HCT116 (cell line): ENCODE measurements at regions not wholly inside any gene's neighbourhood (a gene's known extent, or its start where the extent isn't known, plus 50 kb on each side); places are given as distances from the start of the nearest gene placed in this dataset.

Experiments used
- ATAC-seq: fragments of 200-7000 bp; cut with Tn5 transposase; 2 replicates; pipeline ENCODE4 v1.9.1; 2020; ENCODE audit warnings: mild to moderate bottlenecking, moderate library complexity
- BruUV-seq: library from RNA; stranded (reverse); fragments of 400-500 nt; replicated peaks from 2 replicates; lab custom pipeline; 2021; lab: Mats Ljungman, UMichigan
- CTCF ChIA-PET: fragments of 300-600 bp; sonication (Branson Sonifier 250); formaldehyde crosslinking; loops from one replicate; lab custom pipeline; 2021; ENCODE audit warnings: antibody characterized with exemption; lab: Charles Lee
- POLR2A ChIA-PET: fragments of 300-600, 350-600 bp; sonication (Branson Sonifier 250); formaldehyde crosslinking; loops from one replicate; lab custom pipeline; 2021; ENCODE audit warnings: antibody characterized with exemption; lab: Charles Lee
- RAD21 ChIA-PET, 2 experiments: fragments of 300-600 bp; sonication (Branson Sonifier 250); formaldehyde crosslinking; loops; one replicate each; lab custom pipeline; 2023; ENCODE audit warnings: low total read pairs in 2 of 2; ENCODE audit not compliant: uncharacterized antibody in 2 of 2, unreplicated experiment in 2 of 2, low non-redundant PET in 1 of 2; lab: Charles Lee
- DNase-seq: peaks from one replicate; pipeline ENCODE4 v3.0.0-alpha.2; 2010; ENCODE audit warnings: low read depth, low spot score
- H2AFZ ChIP-seq: fragments of 200-600 bp; shearing (Covaris generic), sonication (generic); 2 replicates; pipeline ENCODE4 v1.6.1; 2017; ENCODE audit warnings: low read depth, mixed run types, mixed read lengths, antibody characterized with exemption, low read length; ENCODE audit not compliant: poor library complexity, severe bottlenecking
- H3K27ac ChIP-seq: 2 replicates; pipeline ENCODE4 v1.5.1; 2012; ENCODE audit warnings: low read depth, low read length
- H3K27me3 ChIP-seq: fragments of 200-600 bp; sonication (generic); 2 replicates; pipeline ENCODE4 v1.6.1; 2016; ENCODE audit warnings: mixed run types, low read length, mixed read lengths; ENCODE audit not compliant: insufficient read depth
- H3K36me3 ChIP-seq, 2 experiments: fragments of 200-500 bp in 1 of 2; fragments of 200-600 bp in 1 of 2; sonication (Bioruptor generic) in 1 of 2; sonication (generic) in 1 of 2; 2 replicates each; pipeline versions ENCODE4 v1.5.1 to v1.6.1; 2014 to 2016; ENCODE audit warnings: low read length in 2 of 2, inconsistent platforms in 1 of 2, mixed read lengths in 1 of 2, mixed run types in 1 of 2; ENCODE audit not compliant: insufficient read depth in 2 of 2, control insufficient read depth in 1 of 2
- H3K4me1 ChIP-seq, 2 experiments: fragments of 200-600 bp in 1 of 2; sonication (generic) in 1 of 2; 2 replicates each; pipeline versions ENCODE4 v1.5.1 to v1.6.1; 2012 to 2017; ENCODE audit warnings: low read length in 2 of 2, inconsistent platforms in 1 of 2, mild to moderate bottlenecking in 1 of 2, mixed read lengths in 1 of 2, mixed run types in 1 of 2, moderate library complexity in 1 of 2; ENCODE audit not compliant: insufficient read depth in 2 of 2, control insufficient read depth in 1 of 2
- H3K4me2 ChIP-seq: fragments of 200-600 bp; sonication (generic); 2 replicates; pipeline ENCODE4 v1.6.1; 2017; ENCODE audit warnings: mixed run types, low read length, mixed read lengths
- H3K4me3 ChIP-seq, 2 experiments: fragments of 200-600 bp in 1 of 2; sonication (generic) in 1 of 2; replicated peaks in 1 of 2; 2 replicates each; pipeline ENCODE4 v1.5.1; 2011 to 2016; ENCODE audit warnings: low read length in 2 of 2, control low read depth in 1 of 2, low read depth in 1 of 2, mild to moderate bottlenecking in 1 of 2, mixed read lengths in 1 of 2, mixed run types in 1 of 2
- H3K79me2 ChIP-seq: fragments of 200-600 bp; sonication (generic); 2 replicates; pipeline ENCODE4 v1.6.1; 2017; ENCODE audit warnings: mild to moderate bottlenecking, mixed run types, low read length, moderate library complexity, mixed read lengths; ENCODE audit not compliant: insufficient read depth
- H3K9ac ChIP-seq: fragments of 200-600 bp; sonication (generic); 2 replicates; pipeline ENCODE4 v1.6.1; 2016; ENCODE audit warnings: low read length, mixed read lengths
- H3K9me2 ChIP-seq: fragments of 200-600 bp; sonication (generic), shearing (Covaris generic); 2 replicates; pipeline ENCODE4 v1.6.1; 2017; ENCODE audit warnings: mixed run types, mild to moderate bottlenecking, moderate library complexity; ENCODE audit not compliant: insufficient read depth
- H3K9me3 ChIP-seq, 2 experiments: fragments of 200-500 bp in 1 of 2; fragments of 200-600 bp in 1 of 2; sonication (Bioruptor generic) in 1 of 2; sonication (generic) in 1 of 2; 2 replicates each; pipeline ENCODE4 v1.6.1; 2014 to 2017; ENCODE audit warnings: low read length in 2 of 2, mixed read lengths in 2 of 2, inconsistent platforms in 1 of 2, low read depth in 1 of 2, mild to moderate bottlenecking in 1 of 2, mixed run types in 1 of 2, moderate library complexity in 1 of 2; ENCODE audit not compliant: control insufficient read depth in 1 of 2, insufficient read depth in 1 of 2
- H4K20me1 ChIP-seq: fragments of 200-600 bp; sonication (generic), shearing (Covaris generic); 2 replicates; pipeline ENCODE4 v1.6.1; 2017; ENCODE audit warnings: mixed run types, mild to moderate bottlenecking, moderate library complexity; ENCODE audit not compliant: insufficient read depth
- CBX3 ChIP-seq: IDR thresholded peaks from 2 replicates; pipeline ENCODE4 v1.6.1; 2012; ENCODE audit warnings: low read depth
- CEBPB ChIP-seq: IDR thresholded peaks from 2 replicates; pipeline ENCODE4 v1.6.1; 2012; ENCODE audit warnings: low read depth
- EGR1 ChIP-seq: IDR thresholded peaks from 2 replicates; pipeline ENCODE4 v1.6.1; 2012; ENCODE audit warnings: low read depth
- ELF1 ChIP-seq: IDR thresholded peaks from 2 replicates; pipeline ENCODE4 v1.6.1; 2012; ENCODE audit warnings: low read depth, borderline replicate concordance
- JUND ChIP-seq: IDR thresholded peaks from 2 replicates; pipeline ENCODE4 v1.6.1; 2012
- SRF ChIP-seq: IDR thresholded peaks from 2 replicates; pipeline ENCODE4 v1.6.1; 2012; ENCODE audit warnings: low read depth
- ZFX ChIP-seq: fragments of 450-650 bp; IDR thresholded peaks from 2 replicates; pipeline ENCODE4 v1.6.1; 2017
- intact Hi-C: fragments of 100-400 bp; cut with micrococcal nuclease; formaldehyde crosslinking; loops from 2 replicates; pipeline ENCODE4 v1.10.0; 2022
- TF ChIP-seq, protein P1 (sequence below): IDR thresholded peaks from 2 replicates; pipeline ENCODE4 v1.6.1; 2012
- TF ChIP-seq, protein P2 (sequence below): IDR thresholded peaks from 2 replicates; pipeline ENCODE4 v1.6.1; 2012; ENCODE audit warnings: low read depth
- TF ChIP-seq, protein P3 (sequence below): IDR thresholded peaks from 2 replicates; pipeline ENCODE4 v1.6.1; 2011; ENCODE audit warnings: mild to moderate bottlenecking, low read length, moderate library complexity; ENCODE audit not compliant: insufficient replicate concordance; ENCODE audit errors: extremely low read depth

GRCh38 chr13:50596156-50596555, 247.3 kb downstream of the DLEU7 start:
- no peak overlapping the region for H2AFZ ChIP-seq
- no peak for TF ChIP-seq CBX3
- no peak for TF ChIP-seq EGR1
- TF ChIP-seq ZFX: no peak
- TF ChIP-seq, protein P1, sequence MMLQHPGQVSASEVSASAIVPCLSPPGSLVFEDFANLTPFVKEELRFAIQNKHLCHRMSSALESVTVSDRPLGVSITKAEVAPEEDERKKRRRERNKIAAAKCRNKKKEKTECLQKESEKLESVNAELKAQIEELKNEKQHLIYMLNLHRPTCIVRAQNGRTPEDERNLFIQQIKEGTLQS: no peak
- no peak for TF ChIP-seq CEBPB
- TF ChIP-seq, all 23 proteins: peak for 0
- Histone ChIP-seq H3K4me2 (no peak overlapping the region), H3K9ac (no peak overlapping the region), H3K79me2 (no peaks in the 10 kb centered on the region), H3K27ac (no peak overlapping the region), H3K4me3 (no peak overlapping the region), H3K9me2 (no peaks in the 10 kb centered on the region), H3K27me3 (no peaks in the 10 kb centered on the region), H3K4me1 (0 out of 4 replicates have a peak, but pooled peaks cover 0 to 3% of the 10 kb centered on the region in 2 experiments), H3K36me3 (no peaks in the 10 kb centered on the region), H4K20me1 (no peaks in the 10 kb centered on the region), H3K9me3 (no peaks in the 10 kb centered on the region)
- DNase-seq: no peak
- ATAC-seq: no peak
- CTCF ChIA-PET: no interaction called here
- POLR2A ChIA-PET: no interaction called here
- no TSS peak for BruUV-seq
- intact Hi-C loops: no loop called here
- RAD21 ChIA-PET: no interaction called here

GRCh38 chr13:50596776-50597203, 246.7 kb downstream of the DLEU7 start:
- no peak overlapping the region for H3K4me2 ChIP-seq
- H3K9me2 ChIP-seq: no peaks in the 10 kb centered on the region
- intact Hi-C loops: no loop called here
- H2AFZ ChIP-seq: no peak overlapping the region
- ChIA-PET POLR2A (no interaction called here), CTCF (no interaction called here)
- H3K36me3 ChIP-seq: no peaks in the 10 kb centered on the region
- no peak overlapping the region for H3K27ac ChIP-seq
- no peaks in the 10 kb centered on the region for H4K20me1 ChIP-seq
- 0 out of 4 replicates have a peak, but pooled peaks cover 0 to 3% of the 10 kb centered on the region in 2 experiments for H3K4me1 ChIP-seq
- H3K27me3 ChIP-seq: no peaks in the 10 kb centered on the region
- no TSS peak for BruUV-seq
- no peak for DNase-seq
- no peak for TF ChIP-seq SRF
- TF ChIP-seq JUND: no peak
- no peak for TF ChIP-seq ZFX
- no peak for TF ChIP-seq CBX3
- TF ChIP-seq, protein P2, sequence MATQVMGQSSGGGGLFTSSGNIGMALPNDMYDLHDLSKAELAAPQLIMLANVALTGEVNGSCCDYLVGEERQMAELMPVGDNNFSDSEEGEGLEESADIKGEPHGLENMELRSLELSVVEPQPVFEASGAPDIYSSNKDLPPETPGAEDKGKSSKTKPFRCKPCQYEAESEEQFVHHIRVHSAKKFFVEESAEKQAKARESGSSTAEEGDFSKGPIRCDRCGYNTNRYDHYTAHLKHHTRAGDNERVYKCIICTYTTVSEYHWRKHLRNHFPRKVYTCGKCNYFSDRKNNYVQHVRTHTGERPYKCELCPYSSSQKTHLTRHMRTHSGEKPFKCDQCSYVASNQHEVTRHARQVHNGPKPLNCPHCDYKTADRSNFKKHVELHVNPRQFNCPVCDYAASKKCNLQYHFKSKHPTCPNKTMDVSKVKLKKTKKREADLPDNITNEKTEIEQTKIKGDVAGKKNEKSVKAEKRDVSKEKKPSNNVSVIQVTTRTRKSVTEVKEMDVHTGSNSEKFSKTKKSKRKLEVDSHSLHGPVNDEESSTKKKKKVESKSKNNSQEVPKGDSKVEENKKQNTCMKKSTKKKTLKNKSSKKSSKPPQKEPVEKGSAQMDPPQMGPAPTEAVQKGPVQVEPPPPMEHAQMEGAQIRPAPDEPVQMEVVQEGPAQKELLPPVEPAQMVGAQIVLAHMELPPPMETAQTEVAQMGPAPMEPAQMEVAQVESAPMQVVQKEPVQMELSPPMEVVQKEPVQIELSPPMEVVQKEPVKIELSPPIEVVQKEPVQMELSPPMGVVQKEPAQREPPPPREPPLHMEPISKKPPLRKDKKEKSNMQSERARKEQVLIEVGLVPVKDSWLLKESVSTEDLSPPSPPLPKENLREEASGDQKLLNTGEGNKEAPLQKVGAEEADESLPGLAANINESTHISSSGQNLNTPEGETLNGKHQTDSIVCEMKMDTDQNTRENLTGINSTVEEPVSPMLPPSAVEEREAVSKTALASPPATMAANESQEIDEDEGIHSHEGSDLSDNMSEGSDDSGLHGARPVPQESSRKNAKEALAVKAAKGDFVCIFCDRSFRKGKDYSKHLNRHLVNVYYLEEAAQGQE: no peak
- TF ChIP-seq ELF1: no peak
- TF ChIP-seq, protein P3, sequence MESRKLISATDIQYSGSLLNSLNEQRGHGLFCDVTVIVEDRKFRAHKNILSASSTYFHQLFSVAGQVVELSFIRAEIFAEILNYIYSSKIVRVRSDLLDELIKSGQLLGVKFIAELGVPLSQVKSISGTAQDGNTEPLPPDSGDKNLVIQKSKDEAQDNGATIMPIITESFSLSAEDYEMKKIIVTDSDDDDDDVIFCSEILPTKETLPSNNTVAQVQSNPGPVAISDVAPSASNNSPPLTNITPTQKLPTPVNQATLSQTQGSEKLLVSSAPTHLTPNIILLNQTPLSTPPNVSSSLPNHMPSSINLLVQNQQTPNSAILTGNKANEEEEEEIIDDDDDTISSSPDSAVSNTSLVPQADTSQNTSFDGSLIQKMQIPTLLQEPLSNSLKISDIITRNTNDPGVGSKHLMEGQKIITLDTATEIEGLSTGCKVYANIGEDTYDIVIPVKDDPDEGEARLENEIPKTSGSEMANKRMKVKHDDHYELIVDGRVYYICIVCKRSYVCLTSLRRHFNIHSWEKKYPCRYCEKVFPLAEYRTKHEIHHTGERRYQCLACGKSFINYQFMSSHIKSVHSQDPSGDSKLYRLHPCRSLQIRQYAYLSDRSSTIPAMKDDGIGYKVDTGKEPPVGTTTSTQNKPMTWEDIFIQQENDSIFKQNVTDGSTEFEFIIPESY: no peak
- TF ChIP-seq, protein P1: no peak
- TF ChIP-seq, all 23 proteins: peak for 0
- Histone ChIP-seq H3K79me2 (no peaks in the 10 kb centered on the region), H3K9me3 (no peaks in the 10 kb centered on the region), H3K4me3 (no peak overlapping the region), H3K9ac (no peak overlapping the region)
- RAD21 ChIA-PET: no interaction called here
- no peak for ATAC-seq
